HG02678 (cell line): ENCODE measurements at regions not wholly inside any gene's neighbourhood (a gene's known extent, or its start where the extent isn't known, plus 50 kb on each side); places are given as distances from the start of the nearest gene placed in this dataset.

Experiments used
- ATAC-seq: cut with Tn5 transposase; IDR thresholded peaks from one replicate; pipeline ENCODE4 v1.9.1; 2021; ENCODE audit warnings: mild to moderate bottlenecking, moderate library complexity; ENCODE audit not compliant: unreplicated experiment

DNA sequence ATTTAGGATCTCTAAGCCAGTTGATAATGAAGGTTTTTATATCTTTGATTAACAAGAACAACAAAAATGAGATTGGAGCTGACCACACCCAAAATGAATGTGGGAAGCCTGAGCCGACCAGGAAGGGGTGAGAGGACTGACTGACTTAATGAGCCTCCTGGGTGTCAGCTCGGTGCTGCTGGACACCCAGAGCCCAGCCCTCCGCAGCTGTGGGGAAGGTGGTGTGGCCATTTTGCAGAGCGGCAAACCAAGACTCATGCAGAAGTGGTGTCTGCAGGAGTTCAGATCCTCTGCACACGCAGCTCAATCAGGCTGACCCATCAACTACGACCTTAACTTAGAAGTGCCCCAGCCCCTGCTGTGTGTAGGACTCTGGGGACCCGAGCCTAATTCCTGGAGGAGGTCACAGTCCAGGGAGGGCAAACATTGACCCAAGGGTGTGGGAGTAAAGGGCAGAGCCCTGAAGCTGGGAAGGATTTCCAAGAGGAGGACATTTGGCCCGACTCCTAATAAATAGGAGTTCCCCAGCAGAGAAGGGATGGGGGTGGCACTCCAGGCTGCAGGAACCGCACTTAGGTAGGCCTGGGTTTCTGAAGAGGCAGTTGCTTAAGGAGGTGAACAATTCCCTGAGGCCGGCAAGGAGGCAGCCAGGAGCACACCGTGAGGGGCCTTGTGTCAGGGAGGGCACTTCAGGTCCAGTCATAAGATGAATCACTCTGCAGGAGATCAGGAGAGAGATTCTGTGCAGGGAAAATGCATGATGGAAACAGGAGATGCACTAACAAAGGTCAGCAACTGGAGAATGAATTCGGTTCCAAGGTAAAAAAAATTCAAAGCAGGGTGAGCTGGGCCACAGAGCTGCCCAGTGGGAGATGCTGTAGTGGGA is 197.1 kb upstream of the TPM1 start:
- no peak for ATAC-seq

DNA sequence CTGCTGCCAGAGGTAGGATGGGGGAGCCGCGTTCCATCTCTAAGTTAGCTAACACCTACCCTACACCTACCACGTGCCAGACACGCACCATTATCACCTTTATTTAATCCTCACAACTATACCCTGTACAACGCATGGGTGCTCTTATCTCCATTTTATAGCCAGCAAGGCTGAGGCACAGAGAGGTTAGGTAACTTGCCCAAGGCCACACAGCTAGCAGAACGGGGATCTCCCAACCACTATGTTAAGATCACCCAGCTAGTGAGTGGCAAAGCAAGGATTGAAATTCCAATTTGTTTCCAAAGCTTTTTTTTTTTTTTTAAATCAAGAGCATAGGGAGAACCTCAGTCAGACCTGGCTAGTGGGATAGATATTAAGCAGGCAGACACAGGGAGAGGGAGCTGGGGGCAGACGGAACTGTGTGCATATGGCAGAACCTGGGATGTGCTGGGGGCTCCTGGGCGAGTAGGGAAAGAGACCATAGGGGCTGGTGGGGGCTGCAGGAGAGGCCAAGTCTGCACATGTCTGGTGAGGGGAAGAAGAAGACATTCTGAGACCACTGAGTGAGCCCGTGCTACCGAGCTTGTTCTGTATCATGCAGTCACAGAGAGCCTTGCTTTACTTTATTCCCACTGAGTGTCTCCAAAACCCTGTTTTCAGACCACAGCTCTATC is 196.3 kb upstream of the TPM1 start:
- no peak for ATAC-seq

DNA sequence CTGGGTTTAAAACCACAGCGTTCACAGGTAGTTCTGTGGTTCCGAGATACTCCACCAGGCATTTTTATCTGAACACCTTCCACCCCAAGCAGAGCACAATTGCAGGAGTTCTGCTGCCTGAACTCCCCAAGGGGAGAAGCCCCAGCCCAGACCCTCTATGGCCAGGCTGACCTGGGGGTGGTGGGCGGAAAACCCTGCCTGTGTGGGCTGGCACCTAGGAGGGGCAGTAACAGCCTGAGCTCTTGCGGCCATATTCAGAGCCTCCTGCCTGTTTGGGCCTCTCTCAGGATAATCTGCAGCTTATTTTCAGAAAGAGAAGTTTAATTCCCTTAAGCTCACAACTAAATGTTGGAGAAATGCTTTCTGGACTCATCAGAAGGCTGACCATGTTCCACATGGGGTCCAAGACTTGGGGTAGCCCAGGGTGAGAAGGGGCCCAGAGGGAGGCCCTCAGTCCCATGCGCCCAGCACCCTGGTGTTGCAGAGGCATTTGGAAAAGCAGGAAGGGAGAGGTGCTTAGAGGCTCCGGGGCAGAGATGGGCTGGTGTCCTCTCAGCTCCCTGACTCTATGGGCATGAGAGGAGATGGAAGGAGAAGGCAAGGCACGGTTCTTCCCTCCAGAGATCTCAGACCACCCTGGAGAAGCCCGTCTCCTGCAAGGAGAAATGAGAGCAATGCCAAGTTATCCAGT is 195.6 kb upstream of the TPM1 start:
- no peak for ATAC-seq

DNA sequence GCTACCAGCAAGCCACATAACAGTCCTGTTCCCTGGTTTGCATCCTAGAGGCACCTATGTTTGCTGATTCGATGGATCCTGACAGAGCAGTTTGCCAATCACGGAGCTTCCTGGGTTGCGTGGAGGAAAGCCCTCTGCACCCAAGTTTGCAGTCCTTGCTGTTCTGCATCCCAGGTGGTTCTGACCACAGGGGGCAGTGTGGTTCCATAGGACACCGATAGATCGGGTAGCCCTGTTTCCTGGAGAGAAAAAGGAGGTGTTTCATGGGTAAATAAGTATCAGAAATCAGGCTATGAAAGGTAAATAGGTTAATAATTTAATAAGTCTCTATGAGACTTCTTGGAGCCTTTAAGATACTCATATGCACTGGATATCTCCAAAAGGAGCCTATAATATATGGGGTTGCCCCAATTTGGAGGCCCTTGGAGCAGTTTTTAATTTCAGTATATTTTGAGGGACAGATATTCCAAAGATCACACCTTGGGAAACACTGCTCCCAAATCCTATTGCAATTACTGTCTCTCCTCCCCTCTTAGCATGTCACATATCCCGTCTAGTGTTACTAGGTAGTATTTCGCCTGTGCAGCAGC is 194.6 kb upstream of the TPM1 start:
- ATAC-seq = no peak

DNA sequence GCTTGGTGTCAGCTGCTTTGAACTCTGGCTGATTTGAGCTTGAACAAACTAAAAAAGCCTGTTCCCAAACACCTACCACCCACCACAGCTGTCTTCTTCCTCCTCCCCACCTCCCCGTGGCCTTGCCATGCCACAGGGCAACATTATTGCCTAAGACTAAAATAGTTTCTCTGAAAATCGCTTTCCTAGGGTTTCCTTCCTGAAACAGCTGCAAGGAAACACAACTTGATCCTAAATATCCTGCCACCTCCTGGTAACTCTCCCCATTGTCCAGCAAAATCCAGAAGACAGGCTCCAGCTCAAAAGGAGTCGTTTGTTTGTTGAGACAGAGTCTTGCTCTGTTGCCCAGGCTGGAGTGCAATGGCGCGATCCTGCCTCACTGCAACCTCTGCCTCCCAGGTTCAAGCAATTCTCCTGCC is 193.9 kb upstream of the TPM1 start:
- ATAC-seq = no peak

DNA sequence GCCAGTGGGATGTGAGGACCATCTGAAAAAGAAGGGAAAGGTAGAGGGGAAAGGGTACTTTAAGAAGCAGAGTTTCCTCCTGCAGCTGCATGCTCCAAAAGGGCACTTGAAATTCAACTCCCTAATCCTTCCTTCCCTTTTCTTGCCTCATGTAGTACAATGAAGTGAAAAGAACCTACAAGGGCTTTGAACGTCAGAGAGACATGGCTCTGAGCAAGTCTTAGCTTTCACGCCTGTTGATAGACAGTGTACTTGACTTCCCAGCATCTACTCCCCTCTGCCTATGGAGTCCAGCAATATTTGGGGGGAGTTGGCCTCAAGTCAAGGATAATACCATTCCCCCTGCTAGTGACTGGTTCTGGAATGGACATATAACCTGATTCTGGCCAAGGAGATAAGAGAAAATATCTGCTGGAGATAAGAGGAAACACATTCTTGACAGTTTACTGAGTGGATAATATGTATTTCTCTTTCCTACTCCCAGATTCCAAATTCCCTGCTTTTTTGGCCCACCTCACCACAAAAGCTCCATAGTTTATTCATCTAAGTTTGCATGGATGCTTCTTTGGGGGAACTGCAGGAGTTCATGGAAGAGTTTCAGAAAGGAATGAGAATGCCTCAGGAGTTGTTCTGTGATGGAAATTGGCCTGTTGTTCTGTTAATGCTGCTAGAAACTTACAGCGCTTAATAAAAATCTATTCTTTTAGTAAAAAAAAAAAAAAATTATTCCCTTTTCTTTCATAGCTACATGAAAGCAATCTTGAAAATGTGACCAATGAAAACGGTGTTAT is 193.0 kb upstream of the TPM1 start:
- ATAC-seq = no peak

DNA sequence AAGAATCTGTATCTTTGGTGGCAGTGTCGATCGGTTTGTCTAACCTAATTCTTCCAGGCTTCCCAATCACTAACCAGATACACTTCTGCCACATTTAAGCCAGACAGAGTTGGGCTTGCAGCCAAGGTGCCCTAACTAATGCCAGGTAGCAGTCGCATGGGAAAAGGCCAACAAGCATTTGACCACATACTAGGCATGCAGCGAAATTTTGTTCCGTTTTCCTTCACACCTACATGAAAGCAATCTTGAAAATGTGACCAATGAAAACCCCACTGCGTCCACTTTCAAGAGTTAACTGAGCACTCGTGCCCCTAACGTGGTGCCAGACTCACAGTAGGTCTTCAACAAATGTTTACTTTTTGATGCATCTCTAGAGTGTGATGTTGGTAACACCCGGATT is 192.2 kb upstream of the TPM1 start:
- no peak for ATAC-seq

DNA sequence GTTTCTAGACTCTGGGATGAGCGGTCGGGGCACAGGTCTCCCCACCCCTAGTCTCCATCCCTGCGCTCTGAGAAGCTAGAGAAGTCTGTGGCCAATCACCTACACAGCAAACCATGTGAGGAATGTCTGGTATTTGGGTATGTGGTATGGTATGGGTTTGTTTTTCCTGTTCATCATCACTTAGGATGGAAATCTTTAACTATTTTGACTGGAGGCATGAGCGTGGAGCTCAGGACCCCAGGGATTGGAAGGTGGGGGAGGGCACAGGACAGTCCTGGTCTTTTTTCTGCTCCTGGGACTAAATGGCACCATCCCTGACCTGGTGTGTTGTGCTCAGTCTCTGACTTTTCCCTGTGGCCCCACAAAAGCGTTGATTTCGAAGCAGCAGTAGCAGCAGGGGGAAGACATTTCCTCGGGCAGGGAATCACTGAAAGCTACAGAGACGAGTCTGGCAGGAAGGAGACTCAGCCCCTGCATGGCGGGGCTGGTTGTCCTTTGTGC is 191.7 kb upstream of the TPM1 start:
- no peak for ATAC-seq

DNA sequence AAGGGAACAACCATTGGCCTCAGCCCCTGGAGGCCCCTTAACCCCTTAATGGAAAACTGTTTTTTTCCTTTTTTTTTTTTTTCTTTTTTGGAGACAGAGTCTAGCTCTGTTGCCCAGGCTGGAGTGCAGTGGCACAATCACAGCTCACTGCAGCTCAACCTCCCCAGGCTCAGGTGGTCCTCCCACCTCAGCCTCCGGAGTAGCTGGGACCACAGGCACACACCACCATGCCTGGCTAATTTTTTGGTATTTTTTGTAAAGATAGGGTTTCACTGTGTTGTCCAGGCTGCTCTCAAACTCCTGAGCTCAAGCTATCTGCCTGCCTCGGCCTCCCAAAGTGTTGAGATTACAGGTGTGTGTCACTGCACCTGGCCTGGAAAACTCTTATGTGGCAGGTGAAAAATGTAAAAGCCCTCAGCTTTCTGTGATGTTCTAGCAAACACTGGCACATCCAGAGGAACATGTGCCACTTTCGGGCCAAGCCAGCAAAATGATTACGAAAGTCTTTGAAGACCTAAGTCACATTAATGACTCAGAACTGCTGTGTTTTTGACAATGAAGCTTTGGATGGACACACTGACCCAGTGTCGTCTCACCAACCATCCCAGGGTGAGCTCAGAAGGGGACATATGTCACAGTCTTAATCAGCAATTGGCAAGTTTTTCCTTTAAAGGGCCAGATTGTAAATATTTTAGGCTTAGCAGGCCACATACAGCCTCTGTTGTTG is 189.3 kb upstream of the TPM1 start:
- ATAC-seq = no peak

DNA sequence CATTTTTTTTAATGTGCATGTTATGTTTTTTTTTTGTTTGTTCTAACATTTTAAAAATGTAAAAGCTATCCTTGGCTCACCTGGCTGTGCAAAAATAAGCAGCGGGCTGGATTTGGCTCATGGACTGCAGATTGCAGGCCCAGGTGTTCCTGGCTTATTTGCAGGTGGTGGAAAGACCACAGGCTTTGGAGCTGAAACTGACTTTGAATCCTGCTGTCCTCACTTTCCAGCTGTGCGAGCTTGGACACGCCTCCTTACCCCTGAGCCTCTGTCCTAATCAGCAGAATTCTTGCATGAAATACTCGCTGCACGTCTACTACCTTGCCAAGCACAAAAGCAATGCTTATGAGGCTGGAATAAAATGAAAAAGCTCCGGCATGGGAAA is 188.7 kb upstream of the TPM1 start:
- no peak for ATAC-seq

DNA sequence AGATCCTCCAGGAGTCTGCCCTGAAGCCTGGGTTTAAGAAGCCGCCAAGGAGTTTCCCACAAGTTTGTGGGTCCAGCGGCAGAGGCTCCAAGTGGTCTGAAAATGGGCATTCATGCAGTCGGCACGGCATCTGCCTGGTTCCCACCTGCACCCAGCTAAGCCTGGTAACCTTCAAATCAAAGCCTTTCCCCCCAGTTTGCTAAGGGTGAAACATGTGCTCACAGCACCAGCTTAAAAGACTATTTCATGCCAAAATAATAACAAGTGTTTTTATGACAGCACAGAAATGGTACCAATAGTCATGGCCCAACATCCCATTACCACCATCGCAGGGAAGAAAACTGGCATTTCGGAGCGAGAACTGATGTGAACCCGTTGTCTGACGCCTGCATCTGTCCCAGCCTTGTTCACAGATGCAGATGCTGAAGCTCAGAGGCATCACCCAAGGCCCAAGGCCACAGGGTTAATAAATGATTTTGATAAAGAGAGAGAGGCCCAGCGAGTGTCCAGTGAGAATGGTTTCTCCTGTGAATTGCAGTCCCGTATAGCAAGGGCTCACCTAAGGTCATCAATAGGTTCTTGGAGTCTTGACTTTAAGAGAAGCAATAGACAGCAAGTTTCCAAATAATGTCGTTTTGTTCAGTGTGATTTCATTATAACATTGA is 188.0 kb upstream of the TPM1 start:
- ATAC-seq = no peak

DNA sequence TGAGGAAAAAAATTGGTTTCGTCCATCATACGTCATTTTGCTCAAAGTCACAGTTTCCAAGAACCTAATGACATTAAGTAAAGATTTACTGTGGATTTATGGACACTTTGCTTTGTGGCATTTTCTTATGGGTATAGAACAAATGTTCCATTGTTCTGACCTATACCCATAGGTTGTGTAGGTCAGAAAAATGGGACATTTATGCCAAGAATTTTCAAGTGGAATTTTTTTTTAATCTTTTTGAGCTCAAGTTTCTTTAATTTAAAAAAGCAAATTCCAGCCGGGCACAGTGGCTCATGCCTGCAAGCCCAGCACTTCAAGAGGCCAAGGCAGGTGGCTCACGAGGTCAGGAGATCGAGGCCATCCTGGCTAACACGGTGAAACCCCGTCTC is 187.5 kb upstream of the TPM1 start:
- no peak for ATAC-seq

DNA sequence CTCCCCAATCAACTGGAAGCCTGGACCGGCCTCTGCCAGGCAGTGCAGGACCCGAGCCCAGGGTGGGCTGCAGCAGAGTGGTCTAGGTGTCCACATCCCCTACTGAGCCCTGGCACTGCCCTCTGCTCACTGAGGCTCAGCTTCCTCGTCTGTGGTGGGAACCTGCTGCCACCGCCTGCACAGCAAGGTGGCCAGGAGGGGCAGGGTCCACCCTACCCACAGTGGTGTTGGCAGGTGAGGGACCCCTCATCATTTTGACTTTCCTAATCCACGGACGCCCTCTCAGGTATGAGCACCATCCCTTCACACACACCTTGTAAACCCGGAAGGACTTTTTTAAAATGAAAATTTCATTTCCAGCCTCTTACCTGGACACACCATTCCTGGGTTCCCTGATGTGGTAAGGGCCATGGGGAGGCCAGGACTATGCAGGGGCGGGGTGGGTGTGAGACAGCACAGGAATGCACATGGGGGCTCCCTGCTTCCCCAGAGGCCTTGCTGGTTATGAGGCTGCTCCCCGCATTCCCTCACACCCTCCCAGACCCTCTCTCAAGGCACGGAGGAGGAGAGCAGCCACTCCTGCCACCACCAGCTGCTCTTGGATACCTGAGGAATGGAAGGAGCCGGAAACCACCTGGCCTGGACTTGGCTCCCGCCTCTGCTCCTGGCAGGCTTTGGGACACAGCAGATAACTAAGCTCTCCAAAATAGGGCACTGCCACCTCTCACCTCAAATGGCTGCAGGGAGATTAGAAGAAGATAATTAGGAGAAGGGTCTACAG is 185.9 kb upstream of the TPM1 start:
- no peak for ATAC-seq

DNA sequence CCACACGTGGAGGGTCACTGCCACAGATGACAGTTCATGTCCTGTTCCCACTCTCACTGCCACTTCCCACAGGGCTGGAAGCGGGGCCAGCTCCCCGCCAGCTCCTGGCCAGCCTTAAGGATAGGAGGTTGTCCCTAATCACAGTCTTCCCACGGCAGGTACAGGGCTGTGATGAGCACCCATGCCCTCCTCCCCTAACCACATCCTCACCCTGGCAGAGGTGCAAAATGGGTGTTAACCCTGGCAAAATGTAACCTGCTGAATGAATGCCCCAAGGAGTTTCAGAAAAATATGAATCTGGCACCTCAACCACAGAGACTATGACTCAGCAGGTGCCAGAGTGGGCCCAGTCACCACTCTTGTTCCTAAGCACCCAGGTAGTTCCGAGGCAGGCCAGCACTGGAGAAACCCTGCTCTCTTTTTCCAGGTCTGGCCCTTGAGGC is 185.1 kb upstream of the TPM1 start:
- no peak for ATAC-seq

DNA sequence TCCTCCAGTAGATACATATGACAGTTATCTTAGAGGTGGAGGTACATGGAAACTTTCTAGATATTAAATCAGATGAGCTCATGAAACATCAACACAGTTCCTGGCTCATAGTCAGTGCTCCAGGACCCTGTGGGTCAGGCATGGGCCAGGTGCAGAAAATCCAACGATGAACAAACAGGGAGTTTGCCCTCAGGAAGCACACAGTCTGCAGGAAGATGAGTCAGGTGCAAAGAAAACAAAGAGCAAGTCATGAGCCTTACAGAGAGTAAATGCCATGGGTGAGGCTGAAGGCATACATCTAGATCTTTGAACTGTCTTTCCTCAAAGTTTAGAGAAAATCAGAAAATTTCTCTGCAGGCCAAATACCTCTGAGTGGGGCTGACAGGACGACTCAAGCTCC is 184.2 kb upstream of the TPM1 start:
- ATAC-seq = no peak

DNA sequence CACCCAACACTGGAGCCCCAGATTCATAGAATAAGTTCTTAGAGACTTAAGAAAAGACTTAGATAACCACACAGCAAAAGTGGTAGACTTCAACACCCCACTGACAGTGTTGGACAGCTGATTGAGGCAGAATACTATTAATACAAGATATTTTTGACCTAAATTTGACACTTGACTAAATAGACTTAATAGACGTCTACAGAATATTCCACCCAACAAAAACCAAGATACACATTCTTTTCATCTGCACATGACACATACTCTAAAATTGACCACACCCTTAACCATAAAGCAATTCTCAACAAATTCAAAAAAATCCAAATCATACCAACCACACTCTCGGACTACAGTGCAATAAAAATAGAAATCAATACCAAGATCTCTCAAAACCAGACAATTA is 179.8 kb upstream of the TPM1 start:
- no peak for ATAC-seq

DNA sequence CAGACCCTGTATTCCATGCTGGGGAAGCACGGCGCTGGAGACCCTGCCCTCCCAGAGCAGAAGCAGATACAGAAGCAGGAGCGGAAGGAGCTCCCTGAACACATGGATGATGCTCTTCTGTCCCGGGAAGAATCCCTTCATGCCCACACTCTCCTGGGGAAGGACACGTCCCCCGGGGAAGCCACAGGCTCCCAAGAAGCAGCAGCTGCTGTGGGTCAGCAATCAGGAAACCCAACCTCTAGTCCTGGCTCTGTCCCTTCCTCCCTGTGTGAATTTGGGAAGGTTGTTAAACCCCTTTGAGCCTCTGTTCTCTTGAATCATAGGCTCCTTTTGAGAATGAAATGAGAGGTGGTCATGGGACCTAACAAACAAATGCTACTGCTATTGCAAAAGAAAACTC is 176.2 kb upstream of the TPM1 start:
- no peak for ATAC-seq

DNA sequence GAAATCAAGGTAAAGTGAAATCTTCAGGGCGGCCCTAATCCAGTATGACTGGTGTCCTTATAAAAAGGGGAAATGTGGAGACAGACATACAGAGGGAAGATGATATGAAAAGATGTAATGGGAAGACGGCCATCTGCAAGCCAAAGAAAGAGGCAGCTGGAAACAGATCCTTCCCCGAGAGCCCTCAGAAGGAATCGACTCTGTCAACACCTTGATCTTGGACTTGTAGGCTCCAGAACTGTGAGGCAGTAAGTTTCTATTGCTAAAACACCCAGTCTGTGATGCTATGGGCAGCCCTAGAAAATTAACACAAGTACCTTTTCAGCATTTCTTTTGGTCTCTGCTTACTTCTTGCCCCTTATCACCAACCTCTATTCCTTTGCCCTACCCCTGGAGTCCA is 174.7 kb upstream of the TPM1 start:
- ATAC-seq = no peak

DNA sequence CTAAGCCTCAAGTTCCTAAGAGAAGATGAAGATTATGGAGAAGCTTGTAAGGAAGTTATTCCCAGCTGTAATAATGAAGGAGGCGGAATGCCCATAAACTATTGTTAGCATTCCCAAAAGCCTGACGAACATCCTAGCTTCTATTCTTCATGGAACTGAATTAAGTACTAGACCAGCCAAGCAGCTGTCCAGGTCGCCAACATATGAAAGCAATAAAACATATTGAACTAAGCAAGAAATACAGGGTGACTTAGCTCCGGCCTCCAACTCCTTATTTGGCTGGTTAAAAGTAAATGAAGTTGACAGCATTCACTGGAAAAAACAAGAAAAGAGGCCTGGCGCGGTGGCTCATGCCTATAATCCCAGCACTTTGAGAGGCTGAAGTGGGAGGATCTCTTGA is 174.0 kb upstream of the TPM1 start:
- ATAC-seq = no peak
